ENCODE measurements at regions not wholly inside any gene's neighbourhood (a gene's known extent, or its start where the extent isn't known, plus 50 kb on each side); places are given as distances from the start of the nearest gene placed in this dataset.

DNA sequence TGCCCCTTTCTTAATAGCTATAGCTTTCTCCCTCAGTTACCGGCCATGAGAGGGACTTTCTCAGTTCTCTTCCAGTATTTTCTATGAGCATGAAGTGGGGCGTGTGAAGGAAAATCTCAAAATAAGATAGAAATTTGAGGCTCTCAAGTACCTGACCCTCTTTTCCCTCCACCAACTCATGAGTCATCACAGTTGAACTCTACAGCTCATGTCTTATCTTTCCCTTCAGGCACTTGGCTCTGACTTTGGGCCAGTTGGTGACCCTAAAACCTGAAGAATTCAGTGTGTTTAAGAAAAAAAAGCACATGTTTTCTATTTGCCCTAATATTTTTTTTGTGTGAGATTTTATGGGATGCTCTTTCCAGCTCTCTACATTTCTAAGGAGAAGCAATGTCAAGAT lies 896.7 kb upstream of the ZEB2 start:
- Histone ChIP-seq H3K4me2 (ENCODE audit: low read length) (no peak overlapping the region), H4K20me1 (ENCODE audit: insufficient read depth, low read length) (no peaks in the 10 kb centered on the region), H3K36me3 (ENCODE audit: insufficient read depth, low read length) (no peaks in the 10 kb centered on the region), H3K9ac (ENCODE audit: low read length) (no peak overlapping the region), H2AFZ (ENCODE audit: low read depth, low read length) (no peak overlapping the region), H3K4me1 (ENCODE audit: insufficient read depth, low read length) (no peaks in the 10 kb centered on the region), H3K27ac (ENCODE audit: low read depth, low read length) (no peak overlapping the region), H3K27me3 (ENCODE audit: insufficient read depth, low read length) (no peaks in the 10 kb centered on the region), H3K9me3 (ENCODE audit: insufficient read depth, low read depth, low read length) (no peaks in the 10 kb centered on the region), H3K4me3 (ENCODE audit: insufficient read depth, low read depth, low read length) (no peak overlapping the region), H3K79me2 (ENCODE audit: insufficient read depth, low read length) (no peaks in the 10 kb centered on the region)
- no peak for TF ChIP-seq EZH2 (IDR thresholded peaks at IDR 0.05; ENCODE audit: insufficient read depth, low read length)
- TF ChIP-seq, protein P1, sequence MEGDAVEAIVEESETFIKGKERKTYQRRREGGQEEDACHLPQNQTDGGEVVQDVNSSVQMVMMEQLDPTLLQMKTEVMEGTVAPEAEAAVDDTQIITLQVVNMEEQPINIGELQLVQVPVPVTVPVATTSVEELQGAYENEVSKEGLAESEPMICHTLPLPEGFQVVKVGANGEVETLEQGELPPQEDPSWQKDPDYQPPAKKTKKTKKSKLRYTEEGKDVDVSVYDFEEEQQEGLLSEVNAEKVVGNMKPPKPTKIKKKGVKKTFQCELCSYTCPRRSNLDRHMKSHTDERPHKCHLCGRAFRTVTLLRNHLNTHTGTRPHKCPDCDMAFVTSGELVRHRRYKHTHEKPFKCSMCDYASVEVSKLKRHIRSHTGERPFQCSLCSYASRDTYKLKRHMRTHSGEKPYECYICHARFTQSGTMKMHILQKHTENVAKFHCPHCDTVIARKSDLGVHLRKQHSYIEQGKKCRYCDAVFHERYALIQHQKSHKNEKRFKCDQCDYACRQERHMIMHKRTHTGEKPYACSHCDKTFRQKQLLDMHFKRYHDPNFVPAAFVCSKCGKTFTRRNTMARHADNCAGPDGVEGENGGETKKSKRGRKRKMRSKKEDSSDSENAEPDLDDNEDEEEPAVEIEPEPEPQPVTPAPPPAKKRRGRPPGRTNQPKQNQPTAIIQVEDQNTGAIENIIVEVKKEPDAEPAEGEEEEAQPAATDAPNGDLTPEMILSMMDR (IDR thresholded peaks at IDR 0.05; ENCODE audit: insufficient read depth, low read depth, low read length) = no peak
- no peak overlapping the region for H3K4me3 Mint-ChIP-seq (ENCODE audit: unreplicated experiment)
- H3K27me3 Mint-ChIP-seq (ENCODE audit: low read depth, unreplicated experiment) = no peaks in the 10 kb centered on the region
- H3K36me3 Mint-ChIP-seq (ENCODE audit: low read depth, unreplicated experiment) = no peaks in the 10 kb centered on the region
- H3K4me1 Mint-ChIP-seq (ENCODE audit: low read depth, unreplicated experiment) = no peaks in the 10 kb centered on the region
- peaks cover 15% of the 10 kb centered on the region for H3K9me3 Mint-ChIP-seq (ENCODE audit: unreplicated experiment)
- DNase-seq (ENCODE audit: low read depth) (peak; percentile 17), FAIRE-seq (no peak)
- no peak overlapping the region for H3K27ac Mint-ChIP-seq (ENCODE audit: unreplicated experiment)

DNA sequence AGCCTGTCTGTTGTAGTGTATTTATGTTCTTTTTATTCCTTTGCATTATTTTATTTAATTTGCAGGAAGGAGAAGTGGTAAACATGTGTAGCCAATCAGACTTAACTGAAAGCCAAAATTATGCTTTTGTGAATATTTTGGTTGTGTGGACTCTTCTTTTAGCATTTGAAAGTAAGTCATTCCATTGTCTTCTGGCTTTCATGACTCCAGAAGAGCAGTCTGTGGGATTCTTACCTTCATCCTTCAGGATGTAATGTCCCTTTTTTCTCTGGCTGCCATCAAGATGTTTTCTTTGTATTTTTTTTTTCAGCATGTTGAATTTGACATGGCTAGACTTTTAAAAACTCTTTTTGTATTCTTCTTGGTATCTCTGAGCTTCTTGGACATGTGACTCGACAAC lies 895.2 kb upstream of the ZEB2 start:
- H2AFZ ChIP-seq (ENCODE audit: low read depth, low read length) = no peak overlapping the region
- Mint-ChIP-seq H3K4me1 (ENCODE audit: low read depth, unreplicated experiment) (no peaks in the 10 kb centered on the region), H3K27ac (ENCODE audit: unreplicated experiment) (no peak overlapping the region), H3K36me3 (ENCODE audit: low read depth, unreplicated experiment) (no peaks in the 10 kb centered on the region), H3K27me3 (ENCODE audit: low read depth, unreplicated experiment) (no peaks in the 10 kb centered on the region), H3K4me3 (ENCODE audit: unreplicated experiment) (no peak overlapping the region), H3K9me3 (ENCODE audit: unreplicated experiment) (peaks cover 5% of the 10 kb centered on the region)
- DNase-seq (ENCODE audit: low read depth) = no peak
- H3K4me1 ChIP-seq (ENCODE audit: insufficient read depth, low read length) = no peaks in the 10 kb centered on the region
- no peak for FAIRE-seq
- no peak overlapping the region for H3K4me2 ChIP-seq (ENCODE audit: low read length)
- H3K36me3 ChIP-seq (ENCODE audit: insufficient read depth, low read length) = no peaks in the 10 kb centered on the region
- H3K9me3 ChIP-seq (ENCODE audit: insufficient read depth, low read depth, low read length) = no peaks in the 10 kb centered on the region
- H4K20me1 ChIP-seq (ENCODE audit: insufficient read depth, low read length) = no peaks in the 10 kb centered on the region
- no peaks in the 10 kb centered on the region for H3K79me2 ChIP-seq (ENCODE audit: insufficient read depth, low read length)
- H3K9ac ChIP-seq (ENCODE audit: low read length) = no peak overlapping the region
- H3K4me3 ChIP-seq (ENCODE audit: insufficient read depth, low read depth, low read length) = no peak overlapping the region
- TF ChIP-seq EZH2 (IDR thresholded peaks at IDR 0.05; ENCODE audit: insufficient read depth, low read length) = no peak
- TF ChIP-seq, protein P1 (IDR thresholded peaks at IDR 0.05; ENCODE audit: insufficient read depth, low read depth, low read length) = no peak
- H3K27ac ChIP-seq (ENCODE audit: low read depth, low read length) = no peak overlapping the region
- no peaks in the 10 kb centered on the region for H3K27me3 ChIP-seq (ENCODE audit: insufficient read depth, low read length)

DNA sequence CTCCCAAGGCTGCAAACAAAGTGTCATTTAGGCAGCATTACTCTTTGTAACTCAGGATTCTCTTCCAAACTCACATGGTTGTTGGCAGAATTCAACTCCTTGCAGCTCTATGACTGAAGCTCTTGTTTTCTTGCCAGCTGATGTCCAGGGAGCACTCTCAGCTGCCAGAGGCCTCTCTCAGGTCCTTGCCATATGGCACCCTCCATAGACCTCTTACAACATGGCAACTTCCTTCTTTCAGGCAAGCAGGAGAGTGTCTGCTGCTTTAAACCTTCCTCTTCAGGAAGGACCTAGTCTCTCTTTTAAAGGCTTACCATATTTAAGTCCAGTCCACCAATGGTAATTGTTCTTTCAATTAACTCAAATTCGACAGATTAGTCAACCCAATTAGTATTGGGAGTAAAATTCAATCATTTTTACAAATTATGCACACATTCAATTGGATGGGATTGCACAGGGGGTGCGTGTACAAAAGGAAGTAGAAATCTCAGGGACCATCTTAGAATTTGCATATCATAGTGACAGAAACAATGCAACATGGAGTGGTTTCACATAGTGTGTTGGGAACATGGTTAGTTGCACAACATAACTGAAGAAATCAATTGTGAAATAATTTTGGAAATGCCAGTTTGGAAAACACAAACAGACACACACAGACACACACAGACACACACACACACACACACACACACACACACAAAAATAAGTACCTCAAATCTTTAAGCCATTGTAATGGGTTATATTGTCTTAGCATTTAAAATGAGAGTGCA lies 893.5 kb upstream of the ZEB2 start:
- H3K4me2 ChIP-seq (ENCODE audit: low read length) = no peak overlapping the region
- H3K27me3 ChIP-seq (ENCODE audit: insufficient read depth, low read length) = no peaks in the 10 kb centered on the region
- no peak overlapping the region for H3K4me3 ChIP-seq (ENCODE audit: insufficient read depth, low read depth, low read length)
- no peak overlapping the region for H2AFZ ChIP-seq (ENCODE audit: low read depth, low read length)
- Mint-ChIP-seq H3K4me1 (ENCODE audit: low read depth, unreplicated experiment) (no peaks in the 10 kb centered on the region), H3K36me3 (ENCODE audit: low read depth, unreplicated experiment) (no peaks in the 10 kb centered on the region), H3K4me3 (ENCODE audit: unreplicated experiment) (no peak overlapping the region), H3K27me3 (ENCODE audit: low read depth, unreplicated experiment) (no peaks in the 10 kb centered on the region), H3K9me3 (ENCODE audit: unreplicated experiment) (no peaks in the 10 kb centered on the region), H3K27ac (ENCODE audit: unreplicated experiment) (no peak overlapping the region)
- H3K27ac ChIP-seq (ENCODE audit: low read depth, low read length) = no peak overlapping the region
- H3K79me2 ChIP-seq (ENCODE audit: insufficient read depth, low read length) = no peaks in the 10 kb centered on the region
- DNase-seq (ENCODE audit: low read depth) (no peak), FAIRE-seq (no peak)
- no peaks in the 10 kb centered on the region for H3K36me3 ChIP-seq (ENCODE audit: insufficient read depth, low read length)
- no peaks in the 10 kb centered on the region for H3K4me1 ChIP-seq (ENCODE audit: insufficient read depth, low read length)
- TF ChIP-seq, protein P1 (IDR thresholded peaks at IDR 0.05; ENCODE audit: insufficient read depth, low read depth, low read length) = no peak
- no peak overlapping the region for H3K9ac ChIP-seq (ENCODE audit: low read length)
- no peaks in the 10 kb centered on the region for H4K20me1 ChIP-seq (ENCODE audit: insufficient read depth, low read length)
- no peaks in the 10 kb centered on the region for H3K9me3 ChIP-seq (ENCODE audit: insufficient read depth, low read depth, low read length)

Data from astrocyte (in vitro differentiated cells and primary cell).